ENCODE measurements at regions not wholly inside any gene's neighbourhood (a gene's known extent, or its start where the extent isn't known, plus 50 kb on each side); places are given as distances from the start of the nearest gene placed in this dataset.

- H4K20me1 ChIP-seq (ENCODE audit: insufficient read depth, low read length), result peaks cover 3% of the 10 kb centered on the region; the same call in 1 of the 2 replicates
- no peak overlapping the region for H3K4me2 ChIP-seq (ENCODE audit: insufficient read depth, low read length)
- H2AFZ ChIP-seq (ENCODE audit: low read depth, low read length), result no peak overlapping the region
- H3K4me1 ChIP-seq (ENCODE audit: insufficient read depth, low read length), result no peaks in the 10 kb centered on the region
- no peaks in the 10 kb centered on the region for H3K36me3 ChIP-seq (ENCODE audit: insufficient read depth, low read length)
- no peak for TF ChIP-seq EZH2 (IDR thresholded peaks at IDR 0.05; ENCODE audit: borderline replicate concordance, low read depth, low read length, severe bottlenecking)
- no peak for TF ChIP-seq CTCF (IDR thresholded peaks at IDR 0.05; ENCODE audit: borderline replicate concordance, extremely low read depth, low read length, poor library complexity, severe bottlenecking)
- H3K27me3 ChIP-seq (ENCODE audit: insufficient read depth, low read length, poor library complexity), result peaks cover 26% of the 10 kb centered on the region
- H3K9me3 ChIP-seq (ENCODE audit: insufficient read depth, low read length, severe bottlenecking), result no peaks in the 10 kb centered on the region
- no peaks in the 10 kb centered on the region for H3K79me2 ChIP-seq (ENCODE audit: insufficient read depth, low read length)
- ATAC-seq (ENCODE audit: insufficient read depth, low read depth) (no peak), DNase-seq (no peak)
- H3K9ac ChIP-seq (ENCODE audit: low read depth, low read length), result no peak overlapping the region
- H3K4me3 ChIP-seq (ENCODE audit: low read depth in 1 of 2, low read length in 2 of 2), result no peak overlapping the region
- H3K27ac ChIP-seq (ENCODE audit: low read length), result no peak overlapping the region
Observed at GRCh38 chr1:22206551-22207125, 63.7 kb upstream of the WNT4 start.

DNA sequence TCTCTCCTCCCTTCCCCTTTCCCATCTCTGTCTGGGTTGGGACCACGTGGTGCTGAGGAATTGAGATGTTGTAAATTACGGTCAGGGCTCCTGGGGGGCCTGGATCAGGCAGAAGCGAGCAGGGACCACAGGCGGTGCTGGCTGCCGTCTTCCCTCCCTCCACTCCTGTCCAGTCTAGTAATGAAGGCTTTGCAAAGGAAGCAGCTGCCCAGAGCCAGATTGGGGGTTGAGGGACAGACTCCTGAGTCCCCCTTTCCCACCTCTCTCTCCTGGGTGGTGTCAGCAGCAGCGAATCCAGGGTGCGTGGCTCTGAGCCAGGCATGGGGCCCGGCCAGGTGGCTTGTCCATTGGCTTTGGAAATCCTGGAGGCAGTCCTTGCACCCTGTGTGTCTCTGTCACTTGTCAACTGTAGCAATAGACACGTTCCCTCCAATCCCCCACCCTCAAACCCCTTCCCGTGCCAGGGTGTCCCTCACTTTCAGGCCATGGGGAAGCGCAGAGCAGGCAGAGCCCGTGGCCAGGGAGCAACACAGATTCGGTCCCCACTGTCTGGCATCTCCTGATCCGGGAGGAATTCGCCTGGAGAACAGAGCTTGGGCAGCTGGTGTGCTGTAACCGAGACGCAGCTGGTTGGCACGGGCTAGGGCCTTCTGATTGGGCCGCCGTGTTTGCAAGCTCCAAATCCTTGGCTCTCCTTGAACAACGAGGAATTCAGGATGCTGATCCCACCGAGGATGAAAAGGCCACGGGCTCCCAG, 64.8 kb upstream of the WNT4 start:
- H3K36me3 ChIP-seq (ENCODE audit: insufficient read depth, low read length), result no peaks in the 10 kb centered on the region
- peaks cover 3% of the 10 kb centered on the region; the same call in 1 of the 2 replicates for H4K20me1 ChIP-seq (ENCODE audit: insufficient read depth, low read length)
- H3K9ac ChIP-seq (ENCODE audit: low read depth, low read length), result no peak overlapping the region
- TF ChIP-seq EZH2 (IDR thresholded peaks at IDR 0.05; ENCODE audit: borderline replicate concordance, low read depth, low read length, severe bottlenecking) (no peak), CTCF (IDR thresholded peaks at IDR 0.05; ENCODE audit: borderline replicate concordance, extremely low read depth, low read length, poor library complexity, severe bottlenecking) (no peak)
- no peak overlapping the region for H3K27ac ChIP-seq (ENCODE audit: low read length)
- H3K4me3 ChIP-seq (ENCODE audit: low read depth in 1 of 2, low read length in 2 of 2), result no peak overlapping the region
- no peaks in the 10 kb centered on the region for H3K4me1 ChIP-seq (ENCODE audit: insufficient read depth, low read length)
- H2AFZ ChIP-seq (ENCODE audit: low read depth, low read length), result no peak overlapping the region
- H3K79me2 ChIP-seq (ENCODE audit: insufficient read depth, low read length), result no peaks in the 10 kb centered on the region
- no peak for ATAC-seq (ENCODE audit: insufficient read depth, low read depth)
- peaks cover 26% of the 10 kb centered on the region for H3K27me3 ChIP-seq (ENCODE audit: insufficient read depth, low read length, poor library complexity)
- no peaks in the 10 kb centered on the region for H3K9me3 ChIP-seq (ENCODE audit: insufficient read depth, low read length, severe bottlenecking)
- H3K4me2 ChIP-seq (ENCODE audit: insufficient read depth, low read length), result no peak overlapping the region
- no peak for DNase-seq

GRCh38 chr1:22208268-22208972, 65.5 kb upstream of the WNT4 start:
- no peak for DNase-seq
- no peaks in the 10 kb centered on the region for H3K4me1 ChIP-seq (ENCODE audit: insufficient read depth, low read length)
- H3K27me3 ChIP-seq (ENCODE audit: insufficient read depth, low read length, poor library complexity), result peaks cover 28% of the 10 kb centered on the region
- H2AFZ ChIP-seq (ENCODE audit: low read depth, low read length), result no peak overlapping the region
- no peaks in the 10 kb centered on the region for H3K36me3 ChIP-seq (ENCODE audit: insufficient read depth, low read length)
- no peak overlapping the region for H3K9ac ChIP-seq (ENCODE audit: low read depth, low read length)
- no peak for TF ChIP-seq CTCF (IDR thresholded peaks at IDR 0.05; ENCODE audit: borderline replicate concordance, extremely low read depth, low read length, poor library complexity, severe bottlenecking)
- no peak for TF ChIP-seq EZH2 (IDR thresholded peaks at IDR 0.05; ENCODE audit: borderline replicate concordance, low read depth, low read length, severe bottlenecking)
- H3K4me3 ChIP-seq (ENCODE audit: low read depth in 1 of 2, low read length in 2 of 2), result no peak overlapping the region
- H3K4me2 ChIP-seq (ENCODE audit: insufficient read depth, low read length), result no peak overlapping the region
- no peaks in the 10 kb centered on the region for H3K79me2 ChIP-seq (ENCODE audit: insufficient read depth, low read length)
- H4K20me1 ChIP-seq (ENCODE audit: insufficient read depth, low read length), result peaks cover 3% of the 10 kb centered on the region; the same call in 1 of the 2 replicates
- no peaks in the 10 kb centered on the region for H3K9me3 ChIP-seq (ENCODE audit: insufficient read depth, low read length, severe bottlenecking)
- no peak overlapping the region for H3K27ac ChIP-seq (ENCODE audit: low read length)
- ATAC-seq (ENCODE audit: insufficient read depth, low read depth), result no peak
